ENCODE measurements at regions not wholly inside any gene's neighbourhood (a gene's known extent, or its start where the extent isn't known, plus 50 kb on each side); places are given as distances from the start of the nearest gene placed in this dataset.

GRCh38 chr5:17441351-17441750, 56.7 kb upstream of the TAF11L2 start:
- TF ChIP-seq CTCF (IDR thresholded peaks at IDR 0.05) (no peak), EZH2phosphoT487 (IDR thresholded peaks at IDR 0.05) (no peak), EZH2 (IDR thresholded peaks at IDR 0.05) (no peak)
